Prostate gland (tissue), 2 donors: ENCODE measurements at regions not wholly inside any gene's neighbourhood (a gene's known extent, or its start where the extent isn't known, plus 50 kb on each side); places are given as distances from the start of the nearest gene placed in this dataset.

Experiments used
- POLR2A ChIP-seq: fragments of 450-650 bp; IDR thresholded peaks from one replicate; pipeline ENCODE4 v1.6.1; 2016; ENCODE audit warnings: antibody characterized with exemption, mild to moderate bottlenecking
- POLR2AphosphoS5 ChIP-seq: sonication (generic); formaldehyde crosslinking; IDR thresholded peaks from one replicate; pipeline ENCODE4 v1.6.1; 2017; ENCODE audit warnings: antibody characterized with exemption
- TF ChIP-seq, protein P1 (sequence below), 4 experiments: fragments of 200-600 bp in 2 of 4; fragments of 450-650 bp in 2 of 4; sonication (generic) in 2 of 4; IDR thresholded peaks; 1 replicate in 3 of 4; 2 replicates in 1 of 4; pipeline ENCODE4 v1.5.1; 2016 to 2019; ENCODE audit warnings: antibody characterized with exemption in 4 of 4, mild to moderate bottlenecking in 2 of 4, moderate library complexity in 2 of 4

- TF ChIP-seq, protein P1, sequence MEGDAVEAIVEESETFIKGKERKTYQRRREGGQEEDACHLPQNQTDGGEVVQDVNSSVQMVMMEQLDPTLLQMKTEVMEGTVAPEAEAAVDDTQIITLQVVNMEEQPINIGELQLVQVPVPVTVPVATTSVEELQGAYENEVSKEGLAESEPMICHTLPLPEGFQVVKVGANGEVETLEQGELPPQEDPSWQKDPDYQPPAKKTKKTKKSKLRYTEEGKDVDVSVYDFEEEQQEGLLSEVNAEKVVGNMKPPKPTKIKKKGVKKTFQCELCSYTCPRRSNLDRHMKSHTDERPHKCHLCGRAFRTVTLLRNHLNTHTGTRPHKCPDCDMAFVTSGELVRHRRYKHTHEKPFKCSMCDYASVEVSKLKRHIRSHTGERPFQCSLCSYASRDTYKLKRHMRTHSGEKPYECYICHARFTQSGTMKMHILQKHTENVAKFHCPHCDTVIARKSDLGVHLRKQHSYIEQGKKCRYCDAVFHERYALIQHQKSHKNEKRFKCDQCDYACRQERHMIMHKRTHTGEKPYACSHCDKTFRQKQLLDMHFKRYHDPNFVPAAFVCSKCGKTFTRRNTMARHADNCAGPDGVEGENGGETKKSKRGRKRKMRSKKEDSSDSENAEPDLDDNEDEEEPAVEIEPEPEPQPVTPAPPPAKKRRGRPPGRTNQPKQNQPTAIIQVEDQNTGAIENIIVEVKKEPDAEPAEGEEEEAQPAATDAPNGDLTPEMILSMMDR (IDR thresholded peaks at IDR 0.05) = no peak
- TF ChIP-seq POLR2A (no peak), POLR2AphosphoS5 (no peak)
Observed at GRCh38 chr5:114744406-114744805, 382.5 kb downstream of the KCNN2 start.
